ENCODE measurements at regions not wholly inside any gene's neighbourhood (a gene's known extent, or its start where the extent isn't known, plus 50 kb on each side); places are given as distances from the start of the nearest gene placed in this dataset.
"Not testable (repeated sequence)": the region's sequence is repeated elsewhere in the genome, so short reads cannot be mapped to it uniquely, and the experiment has no call there.

- no peaks in the 10 kb centered on the region for H3K4me1 Mint-ChIP-seq (ENCODE audit: low read depth)
- H3K27ac Mint-ChIP-seq, result no peak overlapping the region
- no peaks in the 10 kb centered on the region for H3K36me3 Mint-ChIP-seq (ENCODE audit: insufficient read depth)
- TF ChIP-seq, protein P1, sequence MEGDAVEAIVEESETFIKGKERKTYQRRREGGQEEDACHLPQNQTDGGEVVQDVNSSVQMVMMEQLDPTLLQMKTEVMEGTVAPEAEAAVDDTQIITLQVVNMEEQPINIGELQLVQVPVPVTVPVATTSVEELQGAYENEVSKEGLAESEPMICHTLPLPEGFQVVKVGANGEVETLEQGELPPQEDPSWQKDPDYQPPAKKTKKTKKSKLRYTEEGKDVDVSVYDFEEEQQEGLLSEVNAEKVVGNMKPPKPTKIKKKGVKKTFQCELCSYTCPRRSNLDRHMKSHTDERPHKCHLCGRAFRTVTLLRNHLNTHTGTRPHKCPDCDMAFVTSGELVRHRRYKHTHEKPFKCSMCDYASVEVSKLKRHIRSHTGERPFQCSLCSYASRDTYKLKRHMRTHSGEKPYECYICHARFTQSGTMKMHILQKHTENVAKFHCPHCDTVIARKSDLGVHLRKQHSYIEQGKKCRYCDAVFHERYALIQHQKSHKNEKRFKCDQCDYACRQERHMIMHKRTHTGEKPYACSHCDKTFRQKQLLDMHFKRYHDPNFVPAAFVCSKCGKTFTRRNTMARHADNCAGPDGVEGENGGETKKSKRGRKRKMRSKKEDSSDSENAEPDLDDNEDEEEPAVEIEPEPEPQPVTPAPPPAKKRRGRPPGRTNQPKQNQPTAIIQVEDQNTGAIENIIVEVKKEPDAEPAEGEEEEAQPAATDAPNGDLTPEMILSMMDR (IDR thresholded peaks at IDR 0.05; ENCODE audit: unreplicated experiment), result no peak
- no peaks in the 10 kb centered on the region for H3K27me3 Mint-ChIP-seq
- H3K4me3 Mint-ChIP-seq (ENCODE audit: low read depth), result no peak overlapping the region
- DNase-seq (ENCODE audit: low spot score, unreplicated experiment), result no peak
- peaks cover 45% of the 10 kb centered on the region for H3K9me3 Mint-ChIP-seq (ENCODE audit: low read depth)
Measured at GRCh38 chr7:113582471-113582870, 336.3 kb downstream of the PPP1R3A start.

GRCh38 chr7:113563257-113563656, 355.6 kb downstream of the PPP1R3A start:
- not testable (repeated sequence) for H3K27ac Mint-ChIP-seq; DNase-seq (ENCODE audit: low spot score, unreplicated experiment); H3K36me3 Mint-ChIP-seq (ENCODE audit: insufficient read depth); H3K4me1 Mint-ChIP-seq (ENCODE audit: low read depth); H3K27me3 Mint-ChIP-seq; H3K4me3 Mint-ChIP-seq (ENCODE audit: low read depth)
- peaks cover 29% of the 10 kb centered on the region for H3K9me3 Mint-ChIP-seq (ENCODE audit: low read depth)

DNA sequence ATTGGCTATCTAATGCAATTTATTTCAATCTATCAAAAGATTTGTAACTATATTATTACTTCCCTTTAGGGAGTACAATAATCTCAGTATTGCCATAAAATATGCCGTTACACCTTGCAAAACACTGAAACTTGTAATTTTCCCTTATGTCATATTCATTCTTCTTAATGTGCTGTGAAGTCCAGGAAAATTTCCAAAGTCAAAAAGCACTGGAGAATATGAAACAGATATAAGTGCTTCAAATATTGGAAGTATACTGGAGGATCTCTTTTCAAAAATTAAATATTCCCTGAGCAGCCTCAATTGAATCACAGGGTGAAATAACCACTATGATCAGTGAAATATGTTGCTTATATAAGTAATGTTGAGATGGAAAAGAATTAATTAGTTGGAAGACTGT, 356.0 kb downstream of the PPP1R3A start:
- H3K36me3 Mint-ChIP-seq (ENCODE audit: insufficient read depth), result no peaks in the 10 kb centered on the region
- no peak overlapping the region for H3K27ac Mint-ChIP-seq
- no peaks in the 10 kb centered on the region for H3K27me3 Mint-ChIP-seq
- no peak overlapping the region for H3K4me3 Mint-ChIP-seq (ENCODE audit: low read depth)
- H3K4me1 Mint-ChIP-seq (ENCODE audit: low read depth), result no peaks in the 10 kb centered on the region
- TF ChIP-seq, protein P1 (IDR thresholded peaks at IDR 0.05; ENCODE audit: unreplicated experiment), result no peak
- DNase-seq (ENCODE audit: low spot score, unreplicated experiment), result no peak
- peaks cover 25% of the 10 kb centered on the region for H3K9me3 Mint-ChIP-seq (ENCODE audit: low read depth)

GRCh38 chr7:113562242-113562641, 356.6 kb downstream of the PPP1R3A start:
- Mint-ChIP-seq H3K27me3 (no peaks in the 10 kb centered on the region), H3K4me3 (ENCODE audit: low read depth) (no peak overlapping the region), H3K27ac (no peak overlapping the region), H3K9me3 (ENCODE audit: low read depth) (peaks cover 24% of the 10 kb centered on the region), H3K36me3 (ENCODE audit: insufficient read depth) (no peaks in the 10 kb centered on the region), H3K4me1 (ENCODE audit: low read depth) (no peaks in the 10 kb centered on the region)
- TF ChIP-seq, protein P1 (IDR thresholded peaks at IDR 0.05; ENCODE audit: unreplicated experiment), result no peak
- DNase-seq (ENCODE audit: low spot score, unreplicated experiment), result no peak

DNA sequence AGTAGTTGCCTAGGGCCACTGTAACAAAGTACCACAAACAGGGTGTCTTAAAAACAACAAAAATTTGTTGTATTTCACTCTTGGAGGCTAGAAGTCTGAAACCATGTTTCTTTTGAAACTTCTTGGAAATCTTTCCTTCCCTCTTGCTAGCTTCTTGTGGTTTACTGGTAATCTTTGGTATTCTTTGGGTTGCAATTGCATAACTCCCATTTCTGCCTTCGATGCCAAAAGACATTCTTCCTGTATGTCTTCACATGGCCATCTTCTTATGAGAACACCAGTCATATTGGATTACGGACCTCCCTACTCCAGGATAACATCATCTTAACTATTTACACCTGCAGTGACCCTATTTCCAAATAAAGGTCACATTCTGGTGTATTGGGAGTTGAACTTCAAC, 357.4 kb downstream of the PPP1R3A start:
- no peak for DNase-seq (ENCODE audit: low spot score, unreplicated experiment)
- Mint-ChIP-seq H3K4me3 (ENCODE audit: low read depth) (no peak overlapping the region), H3K36me3 (ENCODE audit: insufficient read depth) (no peaks in the 10 kb centered on the region), H3K4me1 (ENCODE audit: low read depth) (no peaks in the 10 kb centered on the region), H3K9me3 (ENCODE audit: low read depth) (peaks cover 25% of the 10 kb centered on the region), H3K27ac (no peak overlapping the region), H3K27me3 (no peaks in the 10 kb centered on the region)
- TF ChIP-seq, protein P1 (IDR thresholded peaks at IDR 0.05; ENCODE audit: unreplicated experiment), result no peak

DNA sequence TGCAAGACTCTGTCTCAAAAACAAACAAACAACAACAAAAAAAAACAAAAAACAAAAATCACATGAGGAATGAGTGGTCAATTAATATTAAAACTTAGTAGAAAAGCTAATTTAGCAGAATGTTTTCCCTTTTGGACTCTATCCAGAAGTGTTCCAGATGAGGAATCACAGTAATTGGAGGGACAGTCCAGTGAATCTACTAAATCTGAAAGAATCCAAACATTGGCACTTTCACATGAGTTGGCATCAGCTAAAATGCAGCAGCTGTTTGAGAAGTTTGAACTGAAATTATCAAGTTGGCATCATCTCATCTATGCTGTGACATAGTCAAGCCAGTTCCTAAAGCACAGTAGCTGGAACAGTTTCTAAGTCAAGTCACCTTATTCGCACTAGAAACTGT, 367.8 kb downstream of the PPP1R3A start:
- Mint-ChIP-seq H3K36me3 (ENCODE audit: insufficient read depth) (no peaks in the 10 kb centered on the region), H3K4me3 (ENCODE audit: low read depth) (no peak overlapping the region), H3K9me3 (ENCODE audit: low read depth) (peaks cover 37% of the 10 kb centered on the region), H3K27ac (no peak overlapping the region), H3K4me1 (ENCODE audit: low read depth) (no peaks in the 10 kb centered on the region), H3K27me3 (no peaks in the 10 kb centered on the region)
- DNase-seq (ENCODE audit: low spot score, unreplicated experiment), result no peak
- TF ChIP-seq, protein P1 (IDR thresholded peaks at IDR 0.05; ENCODE audit: unreplicated experiment), result no peak
